GM23338 (cell line): ENCODE measurements at regions not wholly inside any gene's neighbourhood (a gene's known extent, or its start where the extent isn't known, plus 50 kb on each side); places are given as distances from the start of the nearest gene placed in this dataset.

Experiments used
- CREB1 ChIP-seq: fragments of 250-450 bp; sonication (Bioruptor Pico); IDR thresholded peaks from 2 replicates; pipeline ENCODE4 v1.5.0; 2020; ENCODE audit warnings: low read depth, mild to moderate bottlenecking, moderate library complexity
- EZH2 ChIP-seq: fragments of 200-600 bp; sonication (generic); IDR thresholded peaks from one replicate; pipeline ENCODE4 v1.8.0; 2017; ENCODE audit warnings: antibody characterized with exemption, mild to moderate bottlenecking, low read depth; ENCODE audit not compliant: unreplicated experiment
- NANOG ChIP-seq: IDR thresholded peaks from 2 replicates; pipeline ENCODE4 v1.6.1; 2016; ENCODE audit warnings: antibody characterized with exemption, borderline replicate concordance
- POLR2AphosphoS5 ChIP-seq: IDR thresholded peaks from 2 replicates; pipeline ENCODE4 v1.6.1; 2016; ENCODE audit warnings: antibody characterized with exemption, low read depth
- STAT1 ChIP-seq: IDR thresholded peaks from one replicate; pipeline ENCODE4 v1.6.1; 2016; ENCODE audit warnings: antibody characterized with exemption; ENCODE audit not compliant: unreplicated experiment
- ZNF114 ChIP-seq: fragments of 250-450 bp; sonication (Bioruptor Pico); IDR thresholded peaks from 2 replicates; pipeline ENCODE4 v1.5.0; 2020; ENCODE audit warnings: mild to moderate bottlenecking, moderate library complexity
- ZNF331 ChIP-seq: fragments of 250-450 bp; sonication (Bioruptor Pico); IDR thresholded peaks from 2 replicates; pipeline ENCODE4 v1.5.0; 2020; ENCODE audit warnings: low read depth, mild to moderate bottlenecking, moderate library complexity
- TF ChIP-seq, protein P1 (sequence below): fragments of 250-450 bp; sonication (Bioruptor Pico); IDR thresholded peaks from 2 replicates; pipeline ENCODE4 v1.5.0; 2020; ENCODE audit warnings: mild to moderate bottlenecking, moderate library complexity
- TF ChIP-seq, protein P2 (sequence below): IDR thresholded peaks from 2 replicates; pipeline ENCODE4 v1.6.1; 2016; ENCODE audit warnings: antibody characterized with exemption
- TF ChIP-seq, protein P3 (sequence below): IDR thresholded peaks from one replicate; pipeline ENCODE4 v1.6.1; 2018; ENCODE audit warnings: antibody characterized with exemption; ENCODE audit not compliant: unreplicated experiment

DNA sequence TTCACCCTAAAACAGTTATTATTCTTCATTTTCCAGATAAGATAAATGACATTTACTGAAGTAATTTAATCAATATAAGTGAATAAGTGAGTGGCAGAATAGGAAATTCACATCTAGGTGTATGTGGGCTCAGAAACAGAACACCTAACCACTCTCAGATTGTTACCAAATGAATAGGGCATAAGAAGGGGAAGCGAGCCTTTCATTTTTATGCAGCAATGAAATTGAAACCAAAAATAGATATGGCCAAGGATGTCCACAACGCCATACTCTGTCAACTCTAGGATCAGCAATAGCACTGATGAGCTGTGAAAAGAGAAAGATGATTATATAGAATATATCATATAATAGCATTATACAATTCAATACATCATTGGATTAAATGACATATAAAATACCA, 398.1 kb upstream of the API5 start (continued):
- TF ChIP-seq, protein P1, sequence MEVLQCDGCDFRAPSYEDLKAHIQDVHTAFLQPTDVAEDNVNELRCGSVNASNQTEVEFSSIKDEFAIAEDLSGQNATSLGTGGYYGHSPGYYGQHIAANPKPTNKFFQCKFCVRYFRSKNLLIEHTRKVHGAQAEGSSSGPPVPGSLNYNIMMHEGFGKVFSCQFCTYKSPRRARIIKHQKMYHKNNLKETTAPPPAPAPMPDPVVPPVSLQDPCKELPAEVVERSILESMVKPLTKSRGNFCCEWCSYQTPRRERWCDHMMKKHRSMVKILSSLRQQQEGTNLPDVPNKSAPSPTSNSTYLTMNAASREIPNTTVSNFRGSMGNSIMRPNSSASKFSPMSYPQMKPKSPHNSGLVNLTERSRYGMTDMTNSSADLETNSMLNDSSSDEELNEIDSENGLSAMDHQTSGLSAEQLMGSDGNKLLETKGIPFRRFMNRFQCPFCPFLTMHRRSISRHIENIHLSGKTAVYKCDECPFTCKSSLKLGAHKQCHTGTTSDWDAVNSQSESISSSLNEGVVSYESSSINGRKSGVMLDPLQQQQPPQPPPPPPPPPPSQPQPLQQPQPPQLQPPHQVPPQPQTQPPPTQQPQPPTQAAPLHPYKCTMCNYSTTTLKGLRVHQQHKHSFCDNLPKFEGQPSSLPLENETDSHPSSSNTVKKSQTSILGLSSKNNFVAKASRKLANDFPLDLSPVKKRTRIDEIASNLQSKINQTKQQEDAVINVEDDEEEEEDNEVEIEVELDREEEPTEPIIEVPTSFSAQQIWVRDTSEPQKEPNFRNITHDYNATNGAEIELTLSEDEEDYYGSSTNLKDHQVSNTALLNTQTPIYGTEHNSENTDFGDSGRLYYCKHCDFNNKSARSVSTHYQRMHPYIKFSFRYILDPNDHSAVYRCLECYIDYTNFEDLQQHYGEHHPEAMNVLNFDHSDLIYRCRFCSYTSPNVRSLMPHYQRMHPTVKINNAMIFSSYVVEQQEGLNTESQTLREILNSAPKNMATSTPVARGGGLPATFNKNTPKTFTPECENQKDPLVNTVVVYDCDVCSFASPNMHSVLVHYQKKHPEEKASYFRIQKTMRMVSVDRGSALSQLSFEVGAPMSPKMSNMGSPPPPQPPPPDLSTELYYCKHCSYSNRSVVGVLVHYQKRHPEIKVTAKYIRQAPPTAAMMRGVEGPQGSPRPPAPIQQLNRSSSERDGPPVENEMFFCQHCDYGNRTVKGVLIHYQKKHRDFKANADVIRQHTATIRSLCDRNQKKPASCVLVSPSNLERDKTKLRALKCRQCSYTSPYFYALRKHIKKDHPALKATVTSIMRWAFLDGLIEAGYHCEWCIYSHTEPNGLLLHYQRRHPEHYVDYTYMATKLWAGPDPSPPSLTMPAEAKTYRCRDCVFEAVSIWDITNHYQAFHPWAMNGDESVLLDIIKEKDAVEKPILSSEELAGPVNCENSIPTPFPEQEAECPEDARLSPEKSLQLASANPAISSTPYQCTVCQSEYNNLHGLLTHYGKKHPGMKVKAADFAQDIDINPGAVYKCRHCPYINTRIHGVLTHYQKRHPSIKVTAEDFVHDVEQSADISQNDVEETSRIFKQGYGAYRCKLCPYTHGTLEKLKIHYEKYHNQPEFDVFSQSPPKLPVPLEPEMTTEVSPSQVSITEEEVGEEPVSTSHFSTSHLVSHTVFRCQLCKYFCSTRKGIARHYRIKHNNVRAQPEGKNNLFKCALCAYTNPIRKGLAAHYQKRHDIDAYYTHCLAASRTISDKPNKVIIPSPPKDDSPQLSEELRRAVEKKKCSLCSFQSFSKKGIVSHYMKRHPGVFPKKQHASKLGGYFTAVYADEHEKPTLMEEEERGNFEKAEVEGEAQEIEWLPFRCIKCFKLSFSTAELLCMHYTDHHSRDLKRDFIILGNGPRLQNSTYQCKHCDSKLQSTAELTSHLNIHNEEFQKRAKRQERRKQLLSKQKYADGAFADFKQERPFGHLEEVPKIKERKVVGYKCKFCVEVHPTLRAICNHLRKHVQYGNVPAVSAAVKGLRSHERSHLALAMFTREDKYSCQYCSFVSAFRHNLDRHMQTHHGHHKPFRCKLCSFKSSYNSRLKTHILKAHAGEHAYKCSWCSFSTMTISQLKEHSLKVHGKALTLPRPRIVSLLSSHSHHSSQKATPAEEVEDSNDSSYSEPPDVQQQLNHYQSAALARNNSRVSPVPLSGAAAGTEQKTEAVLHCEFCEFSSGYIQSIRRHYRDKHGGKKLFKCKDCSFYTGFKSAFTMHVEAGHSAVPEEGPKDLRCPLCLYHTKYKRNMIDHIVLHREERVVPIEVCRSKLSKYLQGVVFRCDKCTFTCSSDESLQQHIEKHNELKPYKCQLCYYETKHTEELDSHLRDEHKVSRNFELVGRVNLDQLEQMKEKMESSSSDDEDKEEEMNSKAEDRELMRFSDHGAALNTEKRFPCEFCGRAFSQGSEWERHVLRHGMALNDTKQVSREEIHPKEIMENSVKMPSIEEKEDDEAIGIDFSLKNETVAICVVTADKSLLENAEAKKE (CRISPR knock-in tag), result no peak
- TF ChIP-seq POLR2AphosphoS5 (no peak), ZNF331 (CRISPR knock-in tag) (no peak), STAT1 (no peak), CREB1 (CRISPR knock-in tag) (no peak), EZH2 (no peak), NANOG (no peak), ZNF114 (CRISPR knock-in tag) (no peak)
- TF ChIP-seq, protein P2, sequence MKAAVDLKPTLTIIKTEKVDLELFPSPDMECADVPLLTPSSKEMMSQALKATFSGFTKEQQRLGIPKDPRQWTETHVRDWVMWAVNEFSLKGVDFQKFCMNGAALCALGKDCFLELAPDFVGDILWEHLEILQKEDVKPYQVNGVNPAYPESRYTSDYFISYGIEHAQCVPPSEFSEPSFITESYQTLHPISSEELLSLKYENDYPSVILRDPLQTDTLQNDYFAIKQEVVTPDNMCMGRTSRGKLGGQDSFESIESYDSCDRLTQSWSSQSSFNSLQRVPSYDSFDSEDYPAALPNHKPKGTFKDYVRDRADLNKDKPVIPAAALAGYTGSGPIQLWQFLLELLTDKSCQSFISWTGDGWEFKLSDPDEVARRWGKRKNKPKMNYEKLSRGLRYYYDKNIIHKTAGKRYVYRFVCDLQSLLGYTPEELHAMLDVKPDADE, result no peak
- TF ChIP-seq, protein P3, sequence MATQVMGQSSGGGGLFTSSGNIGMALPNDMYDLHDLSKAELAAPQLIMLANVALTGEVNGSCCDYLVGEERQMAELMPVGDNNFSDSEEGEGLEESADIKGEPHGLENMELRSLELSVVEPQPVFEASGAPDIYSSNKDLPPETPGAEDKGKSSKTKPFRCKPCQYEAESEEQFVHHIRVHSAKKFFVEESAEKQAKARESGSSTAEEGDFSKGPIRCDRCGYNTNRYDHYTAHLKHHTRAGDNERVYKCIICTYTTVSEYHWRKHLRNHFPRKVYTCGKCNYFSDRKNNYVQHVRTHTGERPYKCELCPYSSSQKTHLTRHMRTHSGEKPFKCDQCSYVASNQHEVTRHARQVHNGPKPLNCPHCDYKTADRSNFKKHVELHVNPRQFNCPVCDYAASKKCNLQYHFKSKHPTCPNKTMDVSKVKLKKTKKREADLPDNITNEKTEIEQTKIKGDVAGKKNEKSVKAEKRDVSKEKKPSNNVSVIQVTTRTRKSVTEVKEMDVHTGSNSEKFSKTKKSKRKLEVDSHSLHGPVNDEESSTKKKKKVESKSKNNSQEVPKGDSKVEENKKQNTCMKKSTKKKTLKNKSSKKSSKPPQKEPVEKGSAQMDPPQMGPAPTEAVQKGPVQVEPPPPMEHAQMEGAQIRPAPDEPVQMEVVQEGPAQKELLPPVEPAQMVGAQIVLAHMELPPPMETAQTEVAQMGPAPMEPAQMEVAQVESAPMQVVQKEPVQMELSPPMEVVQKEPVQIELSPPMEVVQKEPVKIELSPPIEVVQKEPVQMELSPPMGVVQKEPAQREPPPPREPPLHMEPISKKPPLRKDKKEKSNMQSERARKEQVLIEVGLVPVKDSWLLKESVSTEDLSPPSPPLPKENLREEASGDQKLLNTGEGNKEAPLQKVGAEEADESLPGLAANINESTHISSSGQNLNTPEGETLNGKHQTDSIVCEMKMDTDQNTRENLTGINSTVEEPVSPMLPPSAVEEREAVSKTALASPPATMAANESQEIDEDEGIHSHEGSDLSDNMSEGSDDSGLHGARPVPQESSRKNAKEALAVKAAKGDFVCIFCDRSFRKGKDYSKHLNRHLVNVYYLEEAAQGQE, result no peak
